Esophagus squamous epithelium (tissue), 4 donors: ENCODE measurements at regions not wholly inside any gene's neighbourhood (a gene's known extent, or its start where the extent isn't known, plus 50 kb on each side); places are given as distances from the start of the nearest gene placed in this dataset.

Source experiments
- POLR2A ChIP-seq, 4 donors: fragments of 450-650 bp; IDR thresholded peaks; one replicate each; pipeline ENCODE4 v1.6.1; 2017; ENCODE audit warnings: antibody characterized with exemption in 4 of 4, mild to moderate bottlenecking in 4 of 4, moderate library complexity in 3 of 4
- TF ChIP-seq, protein P1 (sequence below), 6 experiments: fragments of 450-650 bp in 4 of 6; fragments of 200-600 bp in 2 of 6; sonication (generic) in 2 of 6; IDR thresholded peaks; one replicate each; pipeline ENCODE4 v1.5.1; 2016 to 2019; ENCODE audit warnings: antibody characterized with exemption in 6 of 6, mild to moderate bottlenecking in 4 of 6, moderate library complexity in 4 of 6

DNA sequence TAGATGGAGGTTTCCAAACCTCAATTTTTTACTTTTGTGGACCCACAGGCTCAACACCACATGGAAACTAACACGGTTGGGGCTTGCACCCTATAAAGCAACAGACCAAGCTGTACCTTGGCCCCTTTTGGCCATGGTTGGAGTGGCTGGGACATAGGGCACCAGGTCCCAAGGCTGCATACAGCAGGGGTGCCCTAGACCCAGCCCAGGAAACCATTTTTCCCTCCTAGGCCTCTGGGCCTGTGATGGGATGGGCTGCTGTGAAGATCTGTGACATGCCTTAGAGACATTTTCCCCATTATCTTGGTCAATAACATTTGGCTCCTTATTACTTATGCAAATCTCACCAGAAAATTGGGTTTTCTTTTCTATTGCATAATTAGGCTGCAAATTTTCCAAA lies 337.0 kb upstream of the CADM2 start:
- TF ChIP-seq, protein P1, sequence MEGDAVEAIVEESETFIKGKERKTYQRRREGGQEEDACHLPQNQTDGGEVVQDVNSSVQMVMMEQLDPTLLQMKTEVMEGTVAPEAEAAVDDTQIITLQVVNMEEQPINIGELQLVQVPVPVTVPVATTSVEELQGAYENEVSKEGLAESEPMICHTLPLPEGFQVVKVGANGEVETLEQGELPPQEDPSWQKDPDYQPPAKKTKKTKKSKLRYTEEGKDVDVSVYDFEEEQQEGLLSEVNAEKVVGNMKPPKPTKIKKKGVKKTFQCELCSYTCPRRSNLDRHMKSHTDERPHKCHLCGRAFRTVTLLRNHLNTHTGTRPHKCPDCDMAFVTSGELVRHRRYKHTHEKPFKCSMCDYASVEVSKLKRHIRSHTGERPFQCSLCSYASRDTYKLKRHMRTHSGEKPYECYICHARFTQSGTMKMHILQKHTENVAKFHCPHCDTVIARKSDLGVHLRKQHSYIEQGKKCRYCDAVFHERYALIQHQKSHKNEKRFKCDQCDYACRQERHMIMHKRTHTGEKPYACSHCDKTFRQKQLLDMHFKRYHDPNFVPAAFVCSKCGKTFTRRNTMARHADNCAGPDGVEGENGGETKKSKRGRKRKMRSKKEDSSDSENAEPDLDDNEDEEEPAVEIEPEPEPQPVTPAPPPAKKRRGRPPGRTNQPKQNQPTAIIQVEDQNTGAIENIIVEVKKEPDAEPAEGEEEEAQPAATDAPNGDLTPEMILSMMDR (IDR thresholded peaks at IDR 0.05): no peak
- TF ChIP-seq POLR2A (IDR thresholded peaks at IDR 0.05): no peak
